Ishikawa (cell line): ENCODE measurements at regions not wholly inside any gene's neighbourhood (a gene's known extent, or its start where the extent isn't known, plus 50 kb on each side); places are given as distances from the start of the nearest gene placed in this dataset.

Experiments used
- CEBPB ChIP-seq: IDR thresholded peaks from 2 replicates; pipeline ENCODE4 v1.6.1; 2012
- EGR1 ChIP-seq: IDR thresholded peaks from 2 replicates; pipeline ENCODE4 v1.6.1; 2012
- EP300 ChIP-seq: IDR thresholded peaks from 2 replicates; pipeline ENCODE4 v1.6.1; 2012; ENCODE audit warnings: borderline replicate concordance
- RAD21 ChIP-seq: IDR thresholded peaks from 2 replicates; pipeline ENCODE4 v1.6.1; 2012; ENCODE audit warnings: low read depth
- REST ChIP-seq: IDR thresholded peaks from 2 replicates; pipeline ENCODE4 v1.6.1; 2012; ENCODE audit warnings: low read depth, mild to moderate bottlenecking
- TAF1 ChIP-seq: IDR thresholded peaks from 2 replicates; pipeline ENCODE4 v1.6.1; 2012; ENCODE audit warnings: low read depth, mild to moderate bottlenecking
- TCF12 ChIP-seq: IDR thresholded peaks from 2 replicates; pipeline ENCODE4 v1.6.1; 2012; ENCODE audit warnings: low read depth
- TEAD4 ChIP-seq: IDR thresholded peaks from 2 replicates; pipeline ENCODE4 v1.6.1; 2012

- no peak for TF ChIP-seq TAF1
- TF ChIP-seq EP300: no peak
- no peak for TF ChIP-seq TCF12
- no peak for TF ChIP-seq RAD21
- TF ChIP-seq TEAD4: no peak
- TF ChIP-seq EGR1: no peak
- no peak for TF ChIP-seq CEBPB
- TF ChIP-seq REST: no peak
Observed at GRCh38 chr9:30925635-30926034, 1458.8 kb upstream of the ACO1 start.
